A673 (cell line): ENCODE measurements at regions not wholly inside any gene's neighbourhood (a gene's known extent, or its start where the extent isn't known, plus 50 kb on each side); places are given as distances from the start of the nearest gene placed in this dataset.

ENCODE experiments used
- BruUV-seq: library from RNA; stranded (reverse); fragments of 400-500 nt; replicated peaks from 2 replicates; lab custom pipeline; 2021; lab: Mats Ljungman, UMichigan
- CTCF ChIA-PET: fragments of 300-600 bp; sonication (Branson Sonifier 250); formaldehyde crosslinking; loops from one replicate; lab custom pipeline; 2022; ENCODE audit warnings: antibody characterized with exemption; lab: Charles Lee
- POLR2A ChIA-PET: fragments of 300-600 bp; sonication (Branson Sonifier 250); formaldehyde crosslinking; loops from one replicate; lab custom pipeline; 2022; ENCODE audit warnings: antibody characterized with exemption; ENCODE audit not compliant: low non-redundant PET; lab: Charles Lee
- DNase-seq: peaks from one replicate; pipeline ENCODE4 v3.0.0-alpha.2; 2015; ENCODE audit warnings: low spot score
- H3K27ac ChIP-seq: fragments of 200-600 bp; sonication (generic); 2 replicates; pipeline ENCODE4 v1.5.1; 2016; ENCODE audit warnings: mixed run types, low read depth, mild to moderate bottlenecking, mixed read lengths, antibody characterized with exemption, low read length; ENCODE audit not compliant: poor library complexity, severe bottlenecking
- H3K27me3 ChIP-seq: fragments of 200-600 bp; sonication (generic); replicated peaks from 2 replicates; pipeline ENCODE4 v1.6.1; 2017; ENCODE audit warnings: mixed run types, low read depth, mild to moderate bottlenecking, mixed read lengths, antibody characterized with exemption, low read length; ENCODE audit not compliant: insufficient read depth, poor library complexity
- H3K36me3 ChIP-seq: fragments of 200-600 bp; sonication (generic); 2 replicates; pipeline ENCODE4 v1.6.1; 2016; ENCODE audit warnings: mixed run types, mild to moderate bottlenecking, mixed read lengths, antibody characterized with exemption, low read length; ENCODE audit not compliant: insufficient read depth, poor library complexity, severe bottlenecking
- H3K4me1 ChIP-seq: fragments of 200-600 bp; sonication (generic); 2 replicates; pipeline ENCODE4 v1.6.1; 2017; ENCODE audit warnings: mixed run types, mild to moderate bottlenecking, mixed read lengths, antibody characterized with exemption, low read length; ENCODE audit not compliant: insufficient read depth, poor library complexity, severe bottlenecking
- H3K4me3 ChIP-seq: fragments of 200-600 bp; sonication (generic); 2 replicates; pipeline ENCODE4 v1.5.1; 2016; ENCODE audit warnings: low read depth, mixed run types, mild to moderate bottlenecking, mixed read lengths, low read length; ENCODE audit not compliant: poor library complexity, severe bottlenecking
- H3K9me3 ChIP-seq: fragments of 200-600 bp; sonication (generic); 2 replicates; pipeline ENCODE4 v1.6.1; 2016; ENCODE audit warnings: mixed run types, low read depth, mild to moderate bottlenecking, mixed read lengths, antibody characterized with exemption, low read length; ENCODE audit not compliant: poor library complexity, severe bottlenecking
- CTCF ChIP-seq: fragments of 300-800, 200-600 bp; sonication (generic); conservative IDR thresholded peaks from 2 replicates; pipeline ENCODE4 v1.5.1; 2017; ENCODE audit warnings: low read depth, mild to moderate bottlenecking, antibody characterized with exemption, low read length, moderate library complexity, mixed read lengths
- EZH2 ChIP-seq: fragments of 200-600 bp; sonication (generic); IDR thresholded peaks from 2 replicates; pipeline ENCODE4 v1.6.1; 2017; ENCODE audit warnings: borderline replicate concordance, low read depth, mild to moderate bottlenecking, mixed read lengths, antibody characterized with exemption, low read length; ENCODE audit not compliant: poor library complexity, severe bottlenecking
- intact Hi-C: fragments of 100-400 bp; cut with micrococcal nuclease; formaldehyde crosslinking; loops from one replicate; pipeline ENCODE4 v1.10.0; 2022; ENCODE audit not compliant: unreplicated experiment

GRCh38 chr6:104344223-104344622 lies 515.5 kb downstream of the HACE1 start:
- Histone ChIP-seq H3K4me1 (no peaks in the 10 kb centered on the region), H3K27ac (no peak overlapping the region), H3K4me3 (no peak overlapping the region), H3K9me3 (peaks cover 6% of the 10 kb centered on the region), H3K36me3 (no peaks in the 10 kb centered on the region), H3K27me3 (no peaks in the 10 kb centered on the region)
- DNase-seq: no peak
- ChIA-PET CTCF (no interaction called here), POLR2A (no interaction called here)
- no TSS peak for BruUV-seq
- intact Hi-C loops: no loop called here
- TF ChIP-seq CTCF (no peak), EZH2 (no peak)

GRCh38 chr6:104332364-104332763 lies 527.4 kb downstream of the HACE1 start:
- ChIA-PET POLR2A (no interaction called here), CTCF (no interaction called here)
- intact Hi-C loops: no loop called here
- Histone ChIP-seq H3K4me3 (no peak overlapping the region), H3K4me1 (no peaks in the 10 kb centered on the region), H3K27ac (no peak overlapping the region), H3K27me3 (no peaks in the 10 kb centered on the region), H3K36me3 (no peaks in the 10 kb centered on the region), H3K9me3 (no peaks in the 10 kb centered on the region)
- TF ChIP-seq EZH2: no peak
- no peak for TF ChIP-seq CTCF
- no peak for DNase-seq
- no TSS peak for BruUV-seq

GRCh38 chr6:104326173-104327001 lies 533.3 kb downstream of the HACE1 start:
- Histone ChIP-seq H3K4me1 (peaks cover 17% of the 10 kb centered on the region), H3K27me3 (no peaks in the 10 kb centered on the region), H3K4me3 (no peak overlapping the region), H3K27ac (no peak overlapping the region), H3K9me3 (no peaks in the 10 kb centered on the region), H3K36me3 (no peaks in the 10 kb centered on the region)
- ChIA-PET CTCF (interaction anchor here (0.6 kb wide), 1 partner anchor 529 kb away, joined by 6 read pairs; no protein-coding TSS in a partner anchor), POLR2A (interaction anchor here (0.7 kb wide), 1 partner anchor 190 kb away, joined by 6 read pairs; no protein-coding TSS in a partner anchor)
- TF ChIP-seq EZH2 (no peak), CTCF (no peak)
- peak; percentile 65 for DNase-seq
- intact Hi-C loops: loop anchor here (5.0 to 10.0 kb wide), 4 partner anchors 158 to 529 kb away; no protein-coding TSS in a partner anchor
- BruUV-seq: no TSS peak
